HUES48 (cell line): ENCODE measurements at regions not wholly inside any gene's neighbourhood (a gene's known extent, or its start where the extent isn't known, plus 50 kb on each side); places are given as distances from the start of the nearest gene placed in this dataset.

ENCODE experiments used
- H3K27ac ChIP-seq: one replicate; pipeline ENCODE4 v1.7.0; 2013; ENCODE audit warnings: low read depth, low read length, inconsistent platforms
- H3K27me3 ChIP-seq: 2 replicates; pipeline ENCODE4 v1.6.1; 2013; ENCODE audit warnings: mild to moderate bottlenecking, low read length; ENCODE audit not compliant: control insufficient read depth, insufficient read depth
- H3K36me3 ChIP-seq: 2 replicates; pipeline ENCODE4 v1.6.1; 2013; ENCODE audit warnings: low read length; ENCODE audit not compliant: control insufficient read depth, insufficient read depth
- H3K4me1 ChIP-seq: 2 replicates; pipeline ENCODE4 v1.6.1; 2013; ENCODE audit warnings: mild to moderate bottlenecking, low read length; ENCODE audit not compliant: control insufficient read depth, insufficient read depth
- H3K4me3 ChIP-seq: 2 replicates; pipeline ENCODE4 v1.5.1; 2013; ENCODE audit warnings: mild to moderate bottlenecking, low read depth, low read length
- H3K9ac ChIP-seq: 2 replicates; pipeline ENCODE4 v1.6.1; 2013; ENCODE audit warnings: mild to moderate bottlenecking, low read depth, low read length, moderate library complexity
- H3K9me3 ChIP-seq: 2 replicates; pipeline ENCODE4 v1.6.1; 2013; ENCODE audit warnings: low read length; ENCODE audit not compliant: control insufficient read depth, insufficient read depth

GRCh38 chr6:44524476-44525227 is 137.1 kb downstream of the CDC5L start:
- Histone ChIP-seq H3K27me3 (no peaks in the 10 kb centered on the region), H3K9me3 (no peaks in the 10 kb centered on the region), H3K4me1 (peaks cover 8% of the 10 kb centered on the region), H3K36me3 (no peaks in the 10 kb centered on the region), H3K9ac (no peak overlapping the region), H3K4me3 (no peak overlapping the region), H3K27ac (no peak overlapping the region)

DNA sequence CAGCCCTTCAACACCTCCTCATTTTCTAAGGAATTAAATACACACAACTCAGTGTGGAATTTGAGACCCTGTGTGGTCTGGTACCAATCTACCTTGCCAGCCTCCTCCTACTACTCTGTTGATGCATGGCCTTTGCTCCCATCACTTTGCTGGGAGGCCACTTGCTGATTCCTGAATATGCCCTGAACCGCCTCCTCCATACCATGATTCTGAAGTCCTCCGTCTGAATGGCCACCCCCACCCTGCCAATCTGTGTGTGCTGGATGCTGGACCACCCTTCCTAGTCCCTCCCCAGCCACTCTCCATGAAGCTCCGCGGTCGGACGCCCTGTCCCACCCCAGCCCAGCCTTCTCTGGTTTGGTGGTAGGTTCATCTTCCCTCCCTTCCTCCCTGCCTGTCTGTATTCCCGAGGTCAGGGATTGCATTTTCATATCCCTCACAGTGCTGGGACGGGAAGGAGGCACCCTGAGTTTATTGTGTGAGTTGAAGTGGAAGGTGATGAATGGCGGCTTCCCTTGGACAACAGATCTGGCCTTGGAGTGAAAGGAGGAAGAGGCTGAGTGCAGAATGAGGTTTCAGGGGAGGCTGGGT is 138.3 kb downstream of the CDC5L start:
- H3K27ac ChIP-seq = no peak overlapping the region

DNA sequence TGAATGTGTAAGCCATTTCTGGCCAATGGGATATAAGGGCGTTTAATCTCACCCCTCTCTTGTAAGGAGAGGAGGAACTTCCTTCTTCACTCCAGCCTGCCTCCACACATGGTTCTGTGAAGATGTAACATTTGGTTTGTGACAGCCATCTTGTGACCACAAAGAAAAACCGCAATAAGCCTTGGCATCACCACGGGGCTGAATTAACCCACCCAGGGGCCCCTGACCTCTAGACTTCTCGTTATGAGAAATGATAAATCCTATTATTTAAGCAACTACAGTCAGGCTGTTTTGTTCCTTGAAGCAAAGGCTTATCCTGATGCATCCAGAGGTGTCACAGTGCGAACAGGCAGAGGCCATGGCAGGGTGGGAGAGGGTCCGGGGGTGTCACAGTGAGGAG is 139.7 kb downstream of the CDC5L start:
- H3K9me3 ChIP-seq = no peaks in the 10 kb centered on the region
- H3K9ac ChIP-seq = no peak overlapping the region
- peaks cover 8% of the 10 kb centered on the region for H3K4me1 ChIP-seq
- H3K36me3 ChIP-seq = no peaks in the 10 kb centered on the region
- H3K27me3 ChIP-seq = no peaks in the 10 kb centered on the region
- no peak overlapping the region for H3K4me3 ChIP-seq
- H3K27ac ChIP-seq = no peak overlapping the region

More for the DNA sequence above, 138.3 kb downstream of the CDC5L start:
- H3K9me3 ChIP-seq = no peaks in the 10 kb centered on the region
- H3K4me1 ChIP-seq = peaks cover 8% of the 10 kb centered on the region
- H3K27me3 ChIP-seq = no peaks in the 10 kb centered on the region
- no peaks in the 10 kb centered on the region for H3K36me3 ChIP-seq
- no peak overlapping the region for H3K9ac ChIP-seq
- no peak overlapping the region for H3K4me3 ChIP-seq

GRCh38 chr6:44527583-44528369 is 140.3 kb downstream of the CDC5L start:
- no peaks in the 10 kb centered on the region for H3K9me3 ChIP-seq
- no peaks in the 10 kb centered on the region for H3K27me3 ChIP-seq
- no peak overlapping the region for H3K9ac ChIP-seq
- H3K36me3 ChIP-seq = no peaks in the 10 kb centered on the region
- H3K4me3 ChIP-seq = no peak overlapping the region
- no peak overlapping the region for H3K27ac ChIP-seq
- H3K4me1 ChIP-seq = peaks cover 8% of the 10 kb centered on the region

DNA sequence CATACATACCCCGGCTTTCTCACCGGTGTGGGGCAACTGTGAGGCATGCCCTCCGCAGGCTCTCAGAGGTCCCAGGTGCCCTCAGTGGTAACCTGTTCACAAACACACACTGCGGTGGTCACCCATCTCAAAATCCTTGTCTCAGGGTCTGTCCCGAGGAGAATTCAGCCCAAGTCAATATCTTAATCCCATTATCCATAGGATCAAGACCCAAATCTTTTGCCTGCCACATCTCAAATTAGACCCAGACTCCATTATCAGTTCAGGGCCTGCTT is 140.8 kb downstream of the CDC5L start:
- H3K4me3 ChIP-seq = no peak overlapping the region
- H3K27me3 ChIP-seq = no peaks in the 10 kb centered on the region
- no peaks in the 10 kb centered on the region for H3K36me3 ChIP-seq
- peaks cover 8% of the 10 kb centered on the region for H3K4me1 ChIP-seq
- H3K9ac ChIP-seq = no peak overlapping the region
- H3K9me3 ChIP-seq = no peaks in the 10 kb centered on the region
- H3K27ac ChIP-seq = no peak overlapping the region

DNA sequence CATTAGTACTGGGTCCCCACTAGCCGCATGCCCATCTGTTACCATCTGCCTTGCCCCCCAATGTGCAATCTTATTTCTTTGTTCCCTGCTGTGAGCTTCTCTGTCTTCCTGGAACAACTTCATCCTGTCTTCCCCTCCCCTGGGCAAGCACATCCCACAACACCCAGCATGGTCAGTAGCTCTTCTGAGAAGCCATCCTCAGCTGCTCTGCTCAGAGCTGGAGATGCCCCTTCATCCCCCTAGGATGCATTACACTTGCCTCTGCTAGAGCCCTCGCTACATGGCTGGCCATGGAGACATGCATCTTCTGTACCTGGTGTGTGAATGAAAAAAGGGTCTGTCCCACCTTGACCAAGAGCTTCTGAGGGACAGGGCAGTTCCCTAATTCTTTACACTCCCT is 141.2 kb downstream of the CDC5L start:
- peaks cover 8% of the 10 kb centered on the region for H3K4me1 ChIP-seq
- no peaks in the 10 kb centered on the region for H3K36me3 ChIP-seq
- no peaks in the 10 kb centered on the region for H3K27me3 ChIP-seq
- no peak overlapping the region for H3K4me3 ChIP-seq
- no peaks in the 10 kb centered on the region for H3K9me3 ChIP-seq
- no peak overlapping the region for H3K9ac ChIP-seq
- no peak overlapping the region for H3K27ac ChIP-seq

DNA sequence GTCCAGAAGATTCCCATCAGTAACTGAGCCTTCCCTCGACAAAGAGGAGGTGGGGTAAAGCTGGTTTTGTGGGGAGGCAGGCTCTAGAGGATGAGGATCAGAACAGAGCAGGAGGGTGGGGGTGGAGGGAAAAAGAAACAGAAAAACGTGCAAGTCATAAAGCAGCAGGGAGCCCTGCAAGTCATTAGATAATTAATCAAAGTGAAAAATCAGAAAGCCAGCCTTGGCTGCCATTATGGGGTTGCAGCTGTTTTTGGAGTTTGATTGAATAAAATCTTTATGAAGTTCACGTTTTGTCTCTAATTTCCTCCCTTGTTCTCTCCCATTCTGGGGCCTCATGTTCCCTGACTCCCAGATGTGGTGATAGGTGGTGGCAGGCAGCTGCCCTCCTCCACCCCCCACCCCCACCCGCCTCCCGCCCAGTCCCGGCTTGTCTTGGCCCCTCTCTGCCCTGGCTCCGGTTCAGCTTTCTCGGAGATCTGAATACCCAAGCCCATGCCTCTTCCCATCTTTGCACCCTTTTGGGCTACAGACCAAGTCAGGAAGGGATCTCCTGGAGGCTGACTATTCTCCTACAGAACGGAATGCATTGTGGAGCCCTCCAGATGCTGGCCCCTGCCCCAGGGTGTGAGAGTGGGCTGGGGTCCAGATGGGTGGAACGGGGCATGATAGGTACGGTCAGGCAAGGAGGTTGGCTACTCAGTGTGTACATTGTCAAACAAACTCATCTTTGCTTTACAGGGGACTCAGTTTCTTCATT is 141.8 kb downstream of the CDC5L start:
- Histone ChIP-seq H3K27me3 (no peaks in the 10 kb centered on the region), H3K9ac (no peak overlapping the region), H3K4me3 (no peak overlapping the region), H3K4me1 (peaks cover 8% of the 10 kb centered on the region), H3K36me3 (no peaks in the 10 kb centered on the region), H3K27ac (no peak overlapping the region), H3K9me3 (no peaks in the 10 kb centered on the region)

GRCh38 chr6:44530209-44530909 is 142.9 kb downstream of the CDC5L start:
- H3K9ac ChIP-seq = no peak overlapping the region
- no peaks in the 10 kb centered on the region for H3K36me3 ChIP-seq
- H3K9me3 ChIP-seq = no peaks in the 10 kb centered on the region
- no peak overlapping the region for H3K27ac ChIP-seq
- no peaks in the 10 kb centered on the region for H3K27me3 ChIP-seq
- peaks cover 8% of the 10 kb centered on the region for H3K4me1 ChIP-seq
- no peak overlapping the region for H3K4me3 ChIP-seq

DNA sequence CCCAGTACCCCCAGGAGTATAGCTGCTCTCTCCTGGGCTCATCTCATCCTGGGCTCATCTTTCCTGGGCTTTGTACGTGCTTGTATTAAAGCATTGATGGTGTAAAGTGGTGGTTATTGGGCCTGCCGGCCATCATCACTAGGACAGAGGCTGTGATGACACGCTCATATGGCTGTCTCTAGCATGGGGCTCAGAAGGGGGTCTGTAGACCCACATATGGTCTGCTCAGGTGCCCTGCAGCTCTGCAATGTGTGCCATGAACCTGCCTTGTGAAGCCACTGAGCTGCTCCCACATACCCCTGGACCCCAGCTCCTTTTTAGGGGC is 143.4 kb downstream of the CDC5L start:
- Histone ChIP-seq H3K4me3 (no peak overlapping the region), H3K9me3 (no peaks in the 10 kb centered on the region), H3K27ac (no peak overlapping the region), H3K4me1 (peaks cover 8% of the 10 kb centered on the region), H3K27me3 (no peaks in the 10 kb centered on the region), H3K36me3 (no peaks in the 10 kb centered on the region), H3K9ac (no peak overlapping the region)

- no peak overlapping the region for H3K4me3 ChIP-seq
- no peak overlapping the region for H3K9ac ChIP-seq
- no peak overlapping the region for H3K27ac ChIP-seq
- H3K36me3 ChIP-seq = no peaks in the 10 kb centered on the region
- H3K9me3 ChIP-seq = no peaks in the 10 kb centered on the region
- H3K27me3 ChIP-seq = no peaks in the 10 kb centered on the region
- peaks cover 8% of the 10 kb centered on the region for H3K4me1 ChIP-seq
Observed at GRCh38 chr6:44531442-44532015, 144.0 kb downstream of the CDC5L start.
